Activated CD8-positive, alpha-beta memory T cell treated with anti-CD3 and anti-CD28 coated beads for 24 hours (primary cell): ENCODE measurements at regions not wholly inside any gene's neighbourhood (a gene's known extent, or its start where the extent isn't known, plus 50 kb on each side); places are given as distances from the start of the nearest gene placed in this dataset.

Source experiments
- DNase-seq: peaks from one replicate; pipeline ENCODE4 v3.0.0-alpha.2; 2020

GRCh38 chr18:43574974-43575373 is 297.7 kb upstream of the SYT4 start:
- no peak for DNase-seq

DNA sequence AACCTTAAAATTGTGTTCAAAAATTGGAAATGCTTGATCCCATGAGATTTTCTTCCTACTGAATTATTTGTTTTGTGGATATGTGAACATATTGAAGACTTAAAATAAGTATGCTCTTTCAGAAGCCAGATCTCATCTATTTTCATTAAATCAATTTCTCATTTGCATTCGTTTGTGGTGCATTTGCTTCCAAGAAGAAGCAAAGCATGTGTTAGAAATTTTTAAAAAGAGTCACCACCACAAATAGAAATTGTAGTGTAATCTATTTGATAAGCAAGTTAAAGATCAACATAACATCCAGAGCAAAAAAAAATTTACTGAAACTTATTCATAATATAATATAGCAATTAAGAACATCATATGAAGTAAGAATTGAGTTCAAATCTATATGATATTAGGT is 300.9 kb upstream of the SYT4 start:
- DNase-seq = no peak

GRCh38 chr18:43578706-43579105 is 301.4 kb upstream of the SYT4 start:
- no peak for DNase-seq

- DNase-seq = no peak
Measured at GRCh38 chr18:43581936-43582519, 304.7 kb upstream of the SYT4 start.

DNA sequence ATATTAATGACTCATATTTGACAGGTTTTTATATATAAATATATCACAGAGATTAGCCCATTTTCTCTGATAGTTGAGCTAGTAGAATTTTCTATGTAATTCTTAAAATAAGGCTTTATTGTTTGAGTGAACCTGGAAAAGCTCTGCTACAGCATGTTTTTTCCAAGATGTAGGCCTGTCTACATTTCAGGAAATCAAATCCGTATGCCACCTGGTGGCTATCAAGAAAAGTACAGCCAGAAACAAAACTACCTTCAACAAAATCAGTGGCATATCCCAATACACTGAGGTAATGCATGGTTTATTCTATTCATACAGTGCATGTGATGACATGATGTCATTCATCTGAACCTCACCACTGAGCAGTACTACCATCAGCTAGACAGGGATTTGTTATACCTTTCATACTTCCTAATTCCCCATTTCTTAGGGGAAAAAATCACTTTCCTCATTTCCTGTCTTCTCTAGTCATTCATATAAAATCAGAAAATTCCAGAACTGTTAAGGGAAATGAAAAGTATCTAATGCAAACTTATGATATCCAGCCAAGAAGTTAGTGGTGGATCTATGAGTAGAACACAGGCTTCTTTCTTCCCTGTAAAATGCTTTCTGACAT is 310.4 kb upstream of the SYT4 start:
- no peak for DNase-seq

- DNase-seq = no peak
Measured at GRCh38 chr18:43588838-43589237, 311.5 kb upstream of the SYT4 start.

GRCh38 chr18:43589611-43590151 is 312.4 kb upstream of the SYT4 start:
- DNase-seq = no peak

DNA sequence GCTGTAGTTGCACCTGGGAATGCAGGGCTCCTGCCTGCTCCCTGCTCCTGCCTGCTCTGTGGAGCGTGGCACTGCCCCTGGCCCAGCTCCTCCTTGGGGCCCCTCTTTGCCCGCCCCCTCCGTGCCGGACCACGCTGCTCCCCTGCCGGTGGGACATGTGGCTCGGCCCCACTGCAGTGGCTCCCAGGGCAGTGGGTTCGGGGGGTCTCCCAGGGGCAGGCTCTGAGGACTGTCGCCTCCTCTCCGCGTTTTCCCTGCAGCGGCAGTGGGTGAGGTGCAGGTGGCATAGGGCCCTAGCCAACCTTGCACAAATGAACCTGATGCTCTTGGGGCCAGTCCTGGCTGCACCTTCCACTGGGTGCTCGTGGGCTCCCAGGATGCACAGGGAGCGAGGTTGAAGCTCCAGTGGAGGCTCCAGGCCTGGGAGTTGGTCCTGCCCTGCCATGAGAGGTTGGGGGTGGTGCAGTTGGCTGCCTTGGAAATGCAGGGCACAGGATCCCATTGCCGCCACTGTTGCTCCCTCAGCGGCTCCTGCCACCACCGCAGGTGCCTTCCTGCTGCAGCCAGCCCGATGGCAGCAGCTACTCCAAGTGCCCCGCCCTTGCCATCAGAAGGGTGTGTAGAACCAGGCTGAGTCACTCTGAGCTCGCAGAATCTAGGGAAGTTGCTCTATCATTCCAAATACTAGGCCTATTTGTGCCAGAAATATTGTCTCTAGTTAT is 313.1 kb upstream of the SYT4 start:
- DNase-seq = no peak

DNA sequence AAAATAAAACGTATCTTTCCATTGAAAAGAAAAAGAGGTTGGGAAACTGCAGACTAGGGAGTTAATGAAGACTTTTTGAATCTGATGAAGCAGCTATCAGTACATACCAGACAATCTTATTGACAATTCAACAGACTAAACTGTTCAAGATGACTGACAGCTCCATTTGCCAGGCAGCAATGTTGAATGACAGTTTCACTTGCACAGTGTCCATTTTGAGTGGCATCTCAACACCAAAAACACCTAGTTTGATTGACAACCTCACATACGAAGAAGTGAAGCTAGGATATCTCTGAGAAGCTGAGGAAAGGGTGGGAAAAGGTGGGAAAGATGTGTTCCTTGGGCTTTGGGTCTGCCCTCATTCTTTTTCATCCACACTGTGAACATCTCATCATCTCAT is 315.0 kb upstream of the SYT4 start:
- DNase-seq = no peak

GRCh38 chr18:43596105-43596712 is 318.9 kb upstream of the SYT4 start:
- DNase-seq = no peak

DNA sequence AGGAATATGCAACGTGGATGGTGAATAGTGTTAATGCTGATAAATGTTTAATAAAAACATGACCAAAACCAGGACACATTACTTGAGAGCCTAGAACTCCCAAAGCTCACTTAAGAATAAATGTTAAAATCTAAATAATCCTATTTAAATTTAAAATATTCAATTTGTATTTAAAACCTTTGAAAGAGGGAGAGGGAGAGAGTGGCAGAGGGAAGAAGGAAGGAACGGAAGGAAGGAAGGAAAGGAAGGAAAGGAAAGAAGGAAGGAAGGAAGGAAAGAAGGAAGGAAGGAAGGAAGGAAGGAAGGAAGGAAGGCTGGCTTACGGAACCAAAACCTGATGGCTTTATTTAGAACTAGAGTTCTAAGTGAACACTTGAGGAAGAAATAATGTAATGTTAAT is 324.1 kb upstream of the SYT4 start:
- DNase-seq = no peak

DNA sequence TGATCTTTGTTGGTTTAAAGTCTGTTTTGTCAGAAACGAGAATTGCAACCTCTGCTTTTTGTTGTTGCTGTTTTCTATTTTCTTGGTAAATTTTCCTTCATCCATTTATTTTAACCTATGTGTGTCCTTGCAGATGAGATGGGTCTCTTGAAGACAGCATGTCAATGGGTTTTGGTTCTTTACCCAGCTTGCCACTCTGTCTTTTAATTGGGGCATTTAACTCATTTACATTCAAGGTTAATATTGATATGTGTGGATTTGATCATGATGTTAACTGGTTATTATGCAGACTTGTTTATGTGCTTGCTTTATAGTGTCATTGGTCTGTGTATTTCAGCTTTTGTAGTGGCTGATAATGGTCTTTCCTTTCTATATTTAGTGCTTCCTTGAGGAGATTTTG is 327.9 kb upstream of the SYT4 start:
- DNase-seq = no peak

- DNase-seq = no peak
Measured at GRCh38 chr18:43606795-43607194, 329.5 kb upstream of the SYT4 start.

DNA sequence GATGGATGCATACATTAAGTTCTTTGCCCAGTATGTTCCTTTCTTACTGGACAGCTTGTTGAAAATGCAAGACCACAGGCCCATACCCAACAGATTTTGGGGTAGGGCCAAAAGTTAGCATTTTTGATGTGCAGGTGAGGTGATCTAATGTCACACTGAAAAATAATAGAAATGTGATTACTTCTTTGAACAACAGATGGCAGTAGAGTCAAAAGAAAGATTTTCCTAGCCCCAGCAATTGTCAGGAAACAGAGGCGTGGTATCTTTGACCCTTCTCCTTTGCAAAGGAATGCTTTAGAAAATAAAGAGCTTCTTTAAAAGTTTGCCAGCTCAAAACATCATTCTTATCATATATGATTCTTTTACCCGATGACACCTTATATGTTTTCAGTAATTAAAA is 343.6 kb upstream of the SYT4 start:
- DNase-seq = no peak

DNA sequence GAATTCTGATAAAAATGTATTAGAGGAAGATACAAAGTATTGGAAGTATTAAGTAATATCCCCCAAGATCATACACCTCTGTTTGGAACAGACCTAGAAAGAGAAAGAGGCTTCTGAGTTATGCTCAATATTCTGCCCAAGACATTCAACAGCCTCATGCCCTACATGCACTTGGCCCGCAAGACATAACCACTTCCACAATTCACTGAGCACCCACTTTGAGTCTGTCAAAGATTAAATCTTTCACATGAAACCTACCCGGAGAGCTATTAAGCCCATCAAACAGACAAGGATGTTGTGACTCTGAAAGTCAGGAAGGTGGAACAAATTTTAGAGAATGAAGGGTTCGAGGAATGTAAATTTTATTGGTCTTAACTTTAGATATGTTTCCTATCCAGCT is 344.7 kb upstream of the SYT4 start:
- DNase-seq = no peak

DNA sequence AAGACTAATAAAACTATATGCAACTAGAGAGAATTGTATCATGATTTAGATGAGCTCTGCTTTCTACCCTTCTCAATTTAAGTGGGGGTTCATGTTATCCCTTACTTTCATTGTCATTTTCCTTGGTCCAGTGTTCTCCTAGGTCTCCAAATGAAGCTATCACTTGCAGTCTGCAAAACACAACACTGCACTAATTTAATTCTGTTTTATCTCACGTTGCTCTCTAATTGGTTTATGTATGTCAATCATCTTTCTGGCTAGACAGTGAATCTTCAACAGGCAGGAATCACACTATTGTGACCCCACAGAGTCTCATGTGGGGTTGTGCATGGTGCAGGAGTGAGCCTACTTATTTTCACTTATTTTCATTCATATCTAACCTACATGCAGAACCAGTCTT is 348.3 kb upstream of the SYT4 start:
- no peak for DNase-seq

DNA sequence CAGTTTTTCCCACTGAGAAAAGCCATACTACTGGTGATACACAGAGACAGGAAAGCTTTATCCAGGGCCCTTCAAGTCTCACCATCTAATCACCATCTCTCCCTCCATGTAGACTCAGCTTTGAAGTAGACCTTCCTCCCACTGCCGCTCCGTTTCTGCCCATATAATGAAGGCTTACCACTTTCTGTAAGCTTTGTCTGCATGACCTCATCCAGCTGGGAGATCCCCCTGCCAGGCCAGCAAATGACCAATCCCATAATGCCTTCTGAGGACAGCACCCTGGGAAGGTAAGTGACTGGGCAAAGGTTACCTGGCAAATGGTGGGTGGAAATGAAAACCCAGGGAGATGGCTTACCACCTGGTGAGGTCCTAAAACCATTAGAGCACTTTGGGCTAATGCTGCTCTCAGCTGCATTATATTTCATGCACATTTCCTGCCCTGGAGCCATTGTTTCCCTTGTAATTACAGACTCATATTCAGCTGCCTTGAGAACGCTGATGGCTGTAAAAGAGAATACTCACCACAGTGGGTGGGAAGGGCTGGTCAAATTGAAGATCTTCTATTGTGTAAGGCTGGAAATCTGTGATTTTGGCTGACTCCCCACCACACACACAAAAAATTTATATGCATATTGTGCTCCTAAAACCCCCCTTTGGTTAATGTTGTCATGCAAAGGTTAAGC is 350.7 kb upstream of the SYT4 start:
- no peak for DNase-seq

- no peak for DNase-seq
Measured at GRCh38 chr18:43634994-43635393, 357.7 kb upstream of the SYT4 start.

- DNase-seq = no peak
Measured at GRCh38 chr18:43635397-43635796, 358.1 kb upstream of the SYT4 start.

DNA sequence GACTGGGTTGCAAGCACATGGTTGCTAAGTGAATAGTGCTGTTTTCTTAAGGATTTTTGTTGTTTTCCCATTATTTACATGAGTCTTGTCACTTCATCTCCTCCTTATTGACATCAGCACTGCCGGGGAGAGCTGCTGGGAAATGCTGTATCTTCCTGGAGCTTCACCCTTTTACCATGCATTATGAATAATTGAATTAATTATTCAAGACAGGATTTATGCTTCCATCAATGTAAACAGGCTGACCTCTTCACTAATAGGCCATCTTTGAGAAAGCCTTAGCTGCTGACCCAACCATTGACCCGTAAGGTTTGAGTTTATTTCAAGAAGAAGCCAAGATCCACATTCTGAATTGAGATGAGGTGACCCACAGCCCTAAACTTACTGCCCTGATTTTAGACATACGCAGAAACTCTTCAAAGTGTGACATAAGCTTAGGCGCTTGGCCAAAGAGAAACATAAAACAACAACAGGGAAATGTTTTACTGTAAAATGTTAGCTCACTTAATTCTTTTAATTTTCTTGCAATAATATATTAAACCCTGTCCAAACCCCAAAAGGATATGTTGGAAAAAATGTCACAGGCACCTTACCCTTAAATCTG is 365.5 kb upstream of the SYT4 start:
- no peak for DNase-seq

DNA sequence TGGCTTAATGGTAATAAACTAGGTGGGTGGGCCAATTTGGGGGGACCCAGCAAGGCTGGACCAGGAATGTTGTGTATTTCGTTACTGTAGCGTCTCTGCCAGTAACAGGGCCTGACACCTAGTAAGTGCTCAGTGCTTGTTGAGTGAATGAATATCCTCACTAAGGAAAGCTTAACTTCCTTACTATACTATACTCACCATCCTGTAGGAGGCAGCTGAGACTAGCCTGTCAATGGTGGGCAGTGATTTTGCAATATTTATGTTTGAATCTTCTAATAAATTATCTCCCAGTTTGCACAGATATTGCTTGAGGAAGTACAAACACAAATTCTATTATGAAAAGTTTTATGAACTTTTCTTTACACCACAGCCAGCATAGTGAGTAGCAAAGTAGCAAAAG is 370.7 kb upstream of the SYT4 start:
- no peak for DNase-seq

DNA sequence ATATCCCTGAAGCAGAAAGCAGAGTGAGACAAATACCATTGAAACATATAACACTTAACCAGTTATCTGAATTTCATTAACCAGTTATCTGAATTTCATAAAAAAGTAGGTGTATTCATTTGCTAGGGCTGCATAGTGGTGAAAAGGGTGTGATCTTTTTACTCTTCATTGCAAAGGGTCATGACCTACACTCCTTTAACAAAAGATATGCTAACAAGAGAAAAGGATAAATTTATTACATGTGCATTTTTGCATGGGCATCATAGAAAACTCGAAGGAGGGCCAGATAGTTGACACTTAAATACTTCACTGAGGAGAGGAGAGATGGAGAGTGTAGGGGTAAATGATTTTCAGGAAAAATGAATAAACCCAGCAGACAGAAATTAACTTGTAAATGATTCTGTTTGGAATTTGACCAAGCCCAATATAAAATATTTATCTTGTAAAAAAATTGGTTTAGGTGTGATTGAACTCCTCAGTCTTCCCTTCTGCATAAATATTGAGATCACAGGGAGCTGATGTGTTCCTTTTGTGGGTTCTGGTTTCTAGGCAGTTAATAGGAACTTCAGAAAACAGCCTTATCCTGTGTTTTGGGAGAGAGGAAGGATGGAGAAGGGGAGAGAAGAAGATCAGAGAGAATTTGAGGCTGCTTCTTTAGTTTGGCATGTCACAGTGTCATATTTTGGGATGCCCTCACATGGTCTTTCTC is 372.5 kb upstream of the SYT4 start:
- DNase-seq = no peak
